ENCODE measurements at regions not wholly inside any gene's neighbourhood (a gene's known extent, or its start where the extent isn't known, plus 50 kb on each side); places are given as distances from the start of the nearest gene placed in this dataset.

DNA sequence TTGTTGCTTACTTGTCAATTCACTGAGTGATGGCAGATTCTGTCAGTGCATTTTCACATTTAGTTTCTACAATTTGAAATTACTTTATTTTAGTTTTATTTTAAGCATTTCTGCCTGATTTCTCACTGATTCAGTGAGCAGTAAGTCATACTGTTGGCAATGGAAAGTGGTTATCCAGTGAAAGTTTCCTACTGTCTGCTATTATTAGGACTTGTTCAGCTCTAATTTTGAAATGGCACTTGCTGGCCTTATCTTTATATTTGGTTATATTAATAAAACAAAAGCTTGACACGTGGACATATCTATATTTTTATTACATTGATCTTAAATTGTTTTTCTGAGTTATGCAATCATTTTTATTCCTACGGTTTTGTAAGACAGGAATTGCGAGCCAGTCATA lies 871.8 kb upstream of the SLC35B3 start:
- TF ChIP-seq POLR2A (IDR thresholded peaks at IDR 0.05; ENCODE audit: low read length) (no peak), GATA1 (IDR thresholded peaks at IDR 0.05; ENCODE audit: low read depth, low read length) (no peak)
